WTC11 (cell line): ENCODE measurements at regions not wholly inside any gene's neighbourhood (a gene's known extent, or its start where the extent isn't known, plus 50 kb on each side); places are given as distances from the start of the nearest gene placed in this dataset.
"Not testable (repeated sequence)": the region's sequence is repeated elsewhere in the genome, so short reads cannot be mapped to it uniquely, and the experiment has no call there.

Experiments used
- CREM ChIP-seq: sonication (generic); formaldehyde crosslinking; IDR thresholded peaks from 2 replicates; pipeline ENCODE4 v1.8.1; 2022; ENCODE audit warnings: mild to moderate bottlenecking, missing genetic modification reagents, moderate library complexity
- CTCF ChIP-seq: fragments of 200-600 bp; IDR thresholded peaks from 2 replicates; pipeline ENCODE4 v1.8.0; 2022; ENCODE audit warnings: antibody characterized with exemption
- NR3C1 ChIP-seq: sonication (generic); formaldehyde crosslinking; conservative IDR thresholded peaks from 2 replicates; pipeline ENCODE4 v1.8.1; 2023; ENCODE audit warnings: low read depth, mild to moderate bottlenecking, missing genetic modification reagents
- TP53 ChIP-seq: sonication (generic); formaldehyde crosslinking; IDR thresholded peaks from 2 replicates; pipeline ENCODE4 v1.8.1; 2023; ENCODE audit warnings: mild to moderate bottlenecking, missing genetic modification reagents
- USF2 ChIP-seq: sonication (generic); formaldehyde crosslinking; IDR thresholded peaks from 2 replicates; pipeline ENCODE4 v1.8.1; 2023; ENCODE audit warnings: mild to moderate bottlenecking, missing genetic modification reagents, moderate library complexity
- TF ChIP-seq, protein P1 (sequence below): sonication (generic); formaldehyde crosslinking; IDR thresholded peaks from 2 replicates; pipeline ENCODE4 v1.8.0; 2022; ENCODE audit warnings: mild to moderate bottlenecking, missing genetic modification reagents

DNA sequence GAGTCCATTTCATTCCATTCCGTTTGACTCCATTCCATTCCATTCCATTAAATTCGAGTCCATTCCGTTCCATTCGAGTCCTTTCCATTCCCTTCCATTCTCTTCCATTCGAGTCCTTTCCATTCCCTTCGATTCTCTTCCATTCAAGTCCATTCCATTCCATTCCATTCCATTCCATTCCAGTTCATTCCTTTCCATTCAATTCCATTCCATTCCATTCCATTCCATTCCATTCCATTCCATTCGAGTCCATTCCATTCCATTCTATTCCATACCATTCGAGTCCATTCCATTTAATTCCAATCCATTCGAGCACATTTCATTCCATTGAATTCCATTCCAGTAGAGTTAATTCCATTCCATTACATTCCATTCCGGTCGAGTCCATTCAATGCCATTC lies 1130.9 kb downstream of the RPIA start:
- TF ChIP-seq, protein P1, sequence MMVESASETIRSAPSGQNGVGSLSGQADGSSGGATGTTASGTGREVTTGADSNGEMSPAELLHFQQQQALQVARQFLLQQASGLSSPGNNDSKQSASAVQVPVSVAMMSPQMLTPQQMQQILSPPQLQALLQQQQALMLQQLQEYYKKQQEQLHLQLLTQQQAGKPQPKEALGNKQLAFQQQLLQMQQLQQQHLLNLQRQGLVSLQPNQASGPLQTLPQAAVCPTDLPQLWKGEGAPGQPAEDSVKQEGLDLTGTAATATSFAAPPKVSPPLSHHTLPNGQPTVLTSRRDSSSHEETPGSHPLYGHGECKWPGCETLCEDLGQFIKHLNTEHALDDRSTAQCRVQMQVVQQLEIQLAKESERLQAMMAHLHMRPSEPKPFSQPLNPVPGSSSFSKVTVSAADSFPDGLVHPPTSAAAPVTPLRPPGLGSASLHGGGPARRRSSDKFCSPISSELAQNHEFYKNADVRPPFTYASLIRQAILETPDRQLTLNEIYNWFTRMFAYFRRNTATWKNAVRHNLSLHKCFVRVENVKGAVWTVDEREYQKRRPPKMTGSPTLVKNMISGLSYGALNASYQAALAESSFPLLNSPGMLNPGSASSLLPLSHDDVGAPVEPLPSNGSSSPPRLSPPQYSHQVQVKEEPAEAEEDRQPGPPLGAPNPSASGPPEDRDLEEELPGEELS (CRISPR knock-in tag): not testable (repeated sequence)
- TF ChIP-seq CREM; CTCF; NR3C1 (CRISPR knock-in tag); TP53 (CRISPR knock-in tag); USF2 (CRISPR knock-in tag): not testable (repeated sequence)
